ENCODE measurements at regions not wholly inside any gene's neighbourhood (a gene's known extent, or its start where the extent isn't known, plus 50 kb on each side); places are given as distances from the start of the nearest gene placed in this dataset.
"Not testable (repeated sequence)": the region's sequence is repeated elsewhere in the genome, so short reads cannot be mapped to it uniquely, and the experiment has no call there.

- Histone ChIP-seq H3K27ac (replicated peaks) (no peak overlapping the region), H3K27me3 (ENCODE audit: insufficient read depth, poor library complexity, severe bottlenecking) (no peaks in the 10 kb centered on the region), H3K4me3 (replicated peaks; ENCODE audit: insufficient read depth, low read length) (no peak overlapping the region)
- TF ChIP-seq POLR2AphosphoS5 (IDR thresholded peaks at IDR 0.05; ENCODE audit: low read depth) (no peak), SPI1 (IDR thresholded peaks at IDR 0.05; ENCODE audit: borderline replicate concordance, low read depth) (no peak), GABPA (IDR thresholded peaks at IDR 0.05; ENCODE audit: low read depth) (no peak), CTCF (IDR thresholded peaks at IDR 0.05; ENCODE audit: insufficient read depth, low read length) (no peak), REST (IDR thresholded peaks at IDR 0.05; ENCODE audit: insufficient replicate concordance, low read depth) (no peak)
- no peak for DNase-seq (ENCODE audit: low read depth in 1 of 2, low spot score in 1 of 2)
These were observed 98.6 kb downstream of the XRCC2 start for GRCh38 chr7:152577339-152577738.

- Histone ChIP-seq H3K4me3 (replicated peaks; ENCODE audit: insufficient read depth, low read length) (no peak overlapping the region), H3K27ac (replicated peaks) (no peak overlapping the region), H3K27me3 (ENCODE audit: insufficient read depth, poor library complexity, severe bottlenecking) (no peaks in the 10 kb centered on the region)
- TF ChIP-seq POLR2AphosphoS5 (IDR thresholded peaks at IDR 0.05; ENCODE audit: low read depth): no peak
- TF ChIP-seq REST (IDR thresholded peaks at IDR 0.05; ENCODE audit: insufficient replicate concordance, low read depth): no peak
- TF ChIP-seq SPI1 (IDR thresholded peaks at IDR 0.05; ENCODE audit: borderline replicate concordance, low read depth): no peak
- no peak for TF ChIP-seq GABPA (IDR thresholded peaks at IDR 0.05; ENCODE audit: low read depth)
- TF ChIP-seq CTCF (IDR thresholded peaks at IDR 0.05; ENCODE audit: insufficient read depth, low read length): no peak
- no peak for DNase-seq (ENCODE audit: low read depth in 1 of 2, low spot score in 1 of 2)
These were observed 100.9 kb downstream of the XRCC2 start for GRCh38 chr7:152574892-152575548.

GRCh38 chr7:152573186-152573585 is 102.8 kb downstream of the XRCC2 start:
- DNase-seq (ENCODE audit: low read depth in 1 of 2, low spot score in 1 of 2); H3K4me3 ChIP-seq (replicated peaks; ENCODE audit: insufficient read depth, low read length); H3K27ac ChIP-seq (replicated peaks); H3K27me3 ChIP-seq (ENCODE audit: insufficient read depth, poor library complexity, severe bottlenecking): not testable (repeated sequence)

GRCh38 chr7:152572101-152572500 is 103.8 kb downstream of the XRCC2 start:
- no peak for DNase-seq (ENCODE audit: low read depth in 1 of 2, low spot score in 1 of 2)
- no peaks in the 10 kb centered on the region for H3K27me3 ChIP-seq (ENCODE audit: insufficient read depth, poor library complexity, severe bottlenecking)
- no peak overlapping the region for H3K4me3 ChIP-seq (replicated peaks; ENCODE audit: insufficient read depth, low read length)
- no peak overlapping the region for H3K27ac ChIP-seq (replicated peaks)
- TF ChIP-seq POLR2AphosphoS5 (IDR thresholded peaks at IDR 0.05; ENCODE audit: low read depth): no peak
- TF ChIP-seq CTCF (IDR thresholded peaks at IDR 0.05; ENCODE audit: insufficient read depth, low read length): no peak
- TF ChIP-seq SPI1 (IDR thresholded peaks at IDR 0.05; ENCODE audit: borderline replicate concordance, low read depth): no peak
- TF ChIP-seq GABPA (IDR thresholded peaks at IDR 0.05; ENCODE audit: low read depth): no peak
- no peak for TF ChIP-seq REST (IDR thresholded peaks at IDR 0.05; ENCODE audit: insufficient replicate concordance, low read depth)
